Coronary artery (tissue), 2 donors: ENCODE measurements at regions not wholly inside any gene's neighbourhood (a gene's known extent, or its start where the extent isn't known, plus 50 kb on each side); places are given as distances from the start of the nearest gene placed in this dataset.

Experiments used
- DNase-seq: peaks from one replicate; pipeline ENCODE4 v3.0.0-alpha.2; 2017; ENCODE audit warnings: low spot score
- H3K27ac ChIP-seq, 2 donors: fragments of 200-600 bp; sonication (generic); one replicate each; pipeline ENCODE4 v1.5.1; 2016 to 2019
- H3K4me3 ChIP-seq: fragments of 200-600 bp; sonication (generic); 2 replicates; pipeline ENCODE4 v1.5.1; 2016; ENCODE audit warnings: mild to moderate bottlenecking, moderate library complexity
- TF ChIP-seq, protein P1 (sequence below): fragments of 200-600 bp; sonication (generic); IDR thresholded peaks from one replicate; pipeline ENCODE4 v1.5.1; 2019; ENCODE audit warnings: antibody characterized with exemption

DNA sequence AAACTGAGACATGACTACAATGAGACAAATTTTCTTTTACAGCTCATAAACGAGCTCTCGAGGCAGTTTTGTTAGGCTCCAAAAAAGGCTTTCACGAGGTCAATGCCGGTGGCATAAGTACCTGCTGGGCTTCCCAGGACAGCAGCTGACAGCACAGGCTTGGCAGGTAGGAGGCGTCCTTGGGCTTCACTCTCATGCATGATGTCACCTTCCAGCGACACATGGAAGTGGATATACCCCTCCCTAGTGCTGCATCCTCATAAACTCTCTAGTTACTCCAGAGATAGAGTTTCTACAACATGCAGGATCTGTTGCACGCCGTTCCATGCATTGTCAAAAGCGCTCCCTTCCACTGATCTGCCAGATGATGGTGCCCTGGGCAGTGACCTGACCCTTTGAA is 112.5 kb upstream of the PAXBP1 start:
- Histone ChIP-seq H3K4me3 (no peak overlapping the region), H3K27ac (no peak overlapping the region)
- TF ChIP-seq, protein P1, sequence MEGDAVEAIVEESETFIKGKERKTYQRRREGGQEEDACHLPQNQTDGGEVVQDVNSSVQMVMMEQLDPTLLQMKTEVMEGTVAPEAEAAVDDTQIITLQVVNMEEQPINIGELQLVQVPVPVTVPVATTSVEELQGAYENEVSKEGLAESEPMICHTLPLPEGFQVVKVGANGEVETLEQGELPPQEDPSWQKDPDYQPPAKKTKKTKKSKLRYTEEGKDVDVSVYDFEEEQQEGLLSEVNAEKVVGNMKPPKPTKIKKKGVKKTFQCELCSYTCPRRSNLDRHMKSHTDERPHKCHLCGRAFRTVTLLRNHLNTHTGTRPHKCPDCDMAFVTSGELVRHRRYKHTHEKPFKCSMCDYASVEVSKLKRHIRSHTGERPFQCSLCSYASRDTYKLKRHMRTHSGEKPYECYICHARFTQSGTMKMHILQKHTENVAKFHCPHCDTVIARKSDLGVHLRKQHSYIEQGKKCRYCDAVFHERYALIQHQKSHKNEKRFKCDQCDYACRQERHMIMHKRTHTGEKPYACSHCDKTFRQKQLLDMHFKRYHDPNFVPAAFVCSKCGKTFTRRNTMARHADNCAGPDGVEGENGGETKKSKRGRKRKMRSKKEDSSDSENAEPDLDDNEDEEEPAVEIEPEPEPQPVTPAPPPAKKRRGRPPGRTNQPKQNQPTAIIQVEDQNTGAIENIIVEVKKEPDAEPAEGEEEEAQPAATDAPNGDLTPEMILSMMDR = no peak
- DNase-seq = no peak

DNA sequence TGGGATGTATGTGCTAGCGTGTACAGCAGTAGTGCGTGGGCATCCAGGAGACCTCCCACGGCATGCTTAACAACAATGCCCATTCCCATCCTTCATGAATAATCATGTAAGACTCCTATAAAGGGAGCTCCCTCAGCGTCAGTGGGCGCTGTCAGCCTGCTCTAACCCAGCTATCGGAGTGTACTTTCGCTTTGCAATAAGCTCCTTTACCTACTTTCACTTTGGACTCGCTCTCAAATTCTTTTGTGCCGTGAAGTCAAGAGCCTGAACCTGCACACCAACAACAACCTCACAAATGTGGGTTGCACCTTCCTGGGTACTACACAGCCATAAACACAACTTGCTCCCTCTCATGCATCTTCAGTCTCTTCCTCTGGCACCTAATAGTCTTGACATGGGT is 114.8 kb upstream of the PAXBP1 start:
- DNase-seq = no peak
- TF ChIP-seq, protein P1 = no peak
- no peak overlapping the region for H3K4me3 ChIP-seq
- H3K27ac ChIP-seq = no peak overlapping the region

DNA sequence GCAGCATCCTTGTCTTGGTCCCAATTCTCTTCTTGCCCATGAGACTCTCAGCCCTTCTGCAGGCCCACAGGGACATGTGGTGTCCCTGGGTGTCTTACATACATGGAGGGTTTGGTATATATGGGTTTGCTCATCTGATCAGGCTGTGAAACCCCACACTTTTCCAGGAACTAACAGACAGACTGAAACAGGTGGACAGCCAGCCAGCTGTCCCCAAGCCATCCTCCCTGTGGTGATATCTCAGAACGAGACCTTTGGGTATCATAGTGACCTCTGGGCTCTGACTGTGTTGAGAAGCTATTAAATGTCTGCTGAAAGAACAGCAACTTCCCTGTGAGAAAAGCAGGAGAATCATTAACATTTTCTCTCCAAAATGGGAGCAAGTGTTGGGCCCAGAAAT is 115.5 kb upstream of the PAXBP1 start:
- Histone ChIP-seq H3K4me3 (no peak overlapping the region), H3K27ac (no peak overlapping the region)
- no peak for DNase-seq
- TF ChIP-seq, protein P1 = no peak

DNA sequence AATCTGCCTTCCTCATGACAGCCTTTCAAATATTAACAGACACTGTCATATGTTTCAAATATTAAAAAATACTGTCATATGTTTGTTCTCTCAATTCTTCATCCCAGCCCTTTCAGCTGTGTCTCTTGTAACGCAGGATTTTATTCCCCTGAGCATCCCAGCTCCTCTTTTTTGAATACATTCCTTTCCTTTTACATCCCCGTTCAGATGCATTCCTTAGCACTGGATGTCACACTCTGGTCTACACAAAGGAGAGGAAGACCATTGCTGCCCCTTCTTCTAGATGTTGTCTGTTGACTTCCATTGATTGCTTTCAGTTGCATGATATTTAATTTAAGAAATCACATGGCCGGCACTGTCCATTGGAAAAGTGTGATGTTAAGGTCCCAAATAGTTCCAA is 117.4 kb upstream of the PAXBP1 start:
- no peak overlapping the region for H3K27ac ChIP-seq
- no peak overlapping the region for H3K4me3 ChIP-seq
- TF ChIP-seq, protein P1 = no peak
- DNase-seq = no peak

DNA sequence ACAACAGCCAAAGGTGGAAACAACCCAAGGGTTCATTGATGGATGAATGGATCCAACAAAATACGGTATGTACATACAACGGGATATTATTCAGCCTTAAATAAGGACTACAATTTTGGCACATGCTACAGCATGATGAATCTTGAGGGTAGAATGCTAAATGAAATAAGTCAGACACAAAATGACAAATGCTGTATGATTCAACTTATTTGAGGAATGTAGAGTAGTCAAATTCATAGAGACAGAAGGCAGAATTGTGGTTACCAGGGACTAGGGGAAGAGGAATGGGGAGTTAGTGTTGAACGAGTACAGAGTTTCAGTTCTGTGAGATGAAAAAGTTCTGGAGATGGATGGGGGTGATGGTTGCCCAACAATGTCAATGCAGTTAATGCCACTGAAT is 118.0 kb upstream of the PAXBP1 start:
- no peak overlapping the region for H3K4me3 ChIP-seq
- DNase-seq = no peak
- no peak overlapping the region for H3K27ac ChIP-seq
- TF ChIP-seq, protein P1 = no peak

DNA sequence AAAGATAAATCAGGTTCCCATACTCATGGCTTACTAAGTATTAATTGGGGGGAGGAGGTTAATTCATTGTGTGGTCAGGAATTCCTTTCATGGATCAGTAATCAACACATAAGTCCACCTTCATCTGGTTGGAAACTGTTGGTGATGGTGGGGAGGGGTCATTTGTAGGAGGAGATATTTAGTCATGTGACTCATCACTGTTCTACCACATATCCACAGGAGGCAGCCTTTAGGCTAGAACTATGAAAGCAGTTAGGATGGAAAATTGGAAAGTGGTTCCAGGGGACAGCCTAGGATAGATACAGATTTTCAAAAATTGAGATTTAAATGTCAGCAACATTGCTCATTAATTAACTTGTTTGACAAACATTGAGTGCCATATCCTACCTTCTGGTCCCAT is 122.8 kb upstream of the PAXBP1 start:
- no peak overlapping the region for H3K4me3 ChIP-seq
- H3K27ac ChIP-seq = no peak overlapping the region
- no peak for DNase-seq
- TF ChIP-seq, protein P1 = no peak

DNA sequence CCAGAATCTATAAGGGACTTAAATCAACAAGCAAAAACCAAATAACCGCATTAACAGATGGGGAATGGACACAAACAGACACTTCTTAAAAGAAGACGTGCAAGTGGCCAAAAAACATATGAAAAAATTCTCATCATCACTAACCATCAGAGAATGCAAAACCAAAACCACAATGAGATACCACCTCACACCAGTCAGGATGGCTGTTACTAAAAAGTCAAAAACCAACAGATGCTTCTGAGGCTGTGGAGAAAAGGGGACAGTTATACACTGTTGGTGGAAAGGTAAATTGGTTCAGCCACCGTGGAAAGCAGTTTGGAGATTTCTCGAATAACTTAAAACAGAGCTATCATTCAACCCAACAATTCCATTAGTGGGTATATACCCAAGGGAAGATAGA is 124.9 kb upstream of the OLIG2 start:
- DNase-seq = no peak
- TF ChIP-seq, protein P1 = no peak

More for the DNA sequence above, 124.9 kb upstream of the OLIG2 start:
- Histone ChIP-seq H3K27ac (no peak overlapping the region), H3K4me3 (no peak overlapping the region)
